HEK293 (cell line): ENCODE measurements at regions not wholly inside any gene's neighbourhood (a gene's known extent, or its start where the extent isn't known, plus 50 kb on each side); places are given as distances from the start of the nearest gene placed in this dataset.

Source experiments
- CTCF ChIA-PET: fragments of 350-600 bp; formaldehyde crosslinking; extraction: SDS; loops from one replicate; lab custom pipeline; 2021; ENCODE audit warnings: antibody characterized with exemption; lab: Yijun Ruan, JAX
- POLR2A ChIA-PET: fragments of 300-600 bp; formaldehyde crosslinking; extraction: SDS; loops from one replicate; lab custom pipeline; 2020; ENCODE audit warnings: antibody characterized with exemption, inconsistent platforms; lab: Yijun Ruan, JAX
- H3K27ac ChIP-seq: fragments of 200-500 bp; sonication (Bioruptor generic); 2 replicates; pipeline ENCODE4 v1.5.1; 2014; ENCODE audit warnings: low read depth, low read length, control low read depth, inconsistent platforms; ENCODE audit errors: extremely low read depth
- H3K36me3 ChIP-seq, 2 experiments: fragments of 200-500 bp in 1 of 2; sonication (Bioruptor generic) in 1 of 2; 1 replicate in 1 of 2; 2 replicates in 1 of 2; pipeline ENCODE4 v1.5.1; 2014 to 2017; ENCODE audit warnings: inconsistent platforms in 2 of 2, low read length in 2 of 2; ENCODE audit not compliant: control insufficient read depth in 2 of 2, insufficient read depth in 1 of 2
- H3K4me1 ChIP-seq: fragments of 200-500 bp; sonication (Bioruptor generic); 2 replicates; pipeline ENCODE4 v1.5.1; 2014; ENCODE audit warnings: mild to moderate bottlenecking, low read length, inconsistent platforms; ENCODE audit not compliant: control insufficient read depth, insufficient read depth
- H3K4me3 ChIP-seq: 2 replicates; pipeline ENCODE4 v1.5.1; 2011; ENCODE audit warnings: low read depth, mild to moderate bottlenecking, control low read depth, low read length, moderate library complexity
- H3K9me3 ChIP-seq: fragments of 200-500 bp; sonication (Bioruptor generic); 2 replicates; pipeline ENCODE4 v1.5.1; 2014; ENCODE audit warnings: low read depth, low read length, inconsistent platforms; ENCODE audit not compliant: control insufficient read depth, insufficient read depth
- GLIS1 ChIP-seq: fragments of 450-650 bp; formaldehyde crosslinking; IDR thresholded peaks from 2 replicates; pipeline ENCODE4 v1.5.1; 2016; ENCODE audit warnings: missing biosample characterization, missing genetic modification characterization
- HOXA7 ChIP-seq: sonication (generic); formaldehyde crosslinking; IDR thresholded peaks from 2 replicates; pipeline ENCODE4 v1.8.1; 2022; ENCODE audit warnings: missing genetic modification reagents, borderline replicate concordance
- PRDM2 ChIP-seq: fragments of 450-650 bp; formaldehyde crosslinking; IDR thresholded peaks from 2 replicates; pipeline ENCODE4 v1.5.1; 2016; ENCODE audit warnings: missing biosample characterization, missing genetic modification characterization, borderline replicate concordance
- SALL2 ChIP-seq: fragments of 450-650 bp; formaldehyde crosslinking; IDR thresholded peaks from 2 replicates; pipeline ENCODE4 v1.5.0; 2017; ENCODE audit warnings: missing biosample characterization, mild to moderate bottlenecking, missing genetic modification characterization, borderline replicate concordance
- SETDB1 ChIP-seq: IDR thresholded peaks from one replicate; pipeline ENCODE4 v1.6.1; 2017; ENCODE audit warnings: mild to moderate bottlenecking, low read length, moderate library complexity, mixed read lengths; ENCODE audit not compliant: insufficient read length
- ZNF175 ChIP-seq: fragments of 450-650 bp; formaldehyde crosslinking; IDR thresholded peaks from 2 replicates; pipeline ENCODE4 v1.5.1; 2016; ENCODE audit warnings: missing biosample characterization, missing genetic modification characterization
- ZNF184 ChIP-seq: fragments of 450-650 bp; IDR thresholded peaks from 2 replicates; pipeline ENCODE4 v1.5.1; 2018; ENCODE audit warnings: missing biosample characterization, mild to moderate bottlenecking, missing genetic modification characterization
- ZNF202 ChIP-seq: fragments of 450-650 bp; formaldehyde crosslinking; IDR thresholded peaks from 2 replicates; pipeline ENCODE4 v1.5.1; 2016; ENCODE audit warnings: missing biosample characterization, missing genetic modification characterization, borderline replicate concordance
- ZNF266 ChIP-seq: fragments of 450-650 bp; formaldehyde crosslinking; IDR thresholded peaks from 2 replicates; pipeline ENCODE4 v1.5.1; 2016; ENCODE audit warnings: missing biosample characterization, missing genetic modification characterization, low read depth
- ZNF366 ChIP-seq: fragments of 450-650 bp; formaldehyde crosslinking; conservative IDR thresholded peaks from 2 replicates; pipeline ENCODE4 v1.5.1; 2016; ENCODE audit warnings: missing biosample characterization, missing genetic modification characterization
- ZNF529 ChIP-seq: fragments of 450-650 bp; formaldehyde crosslinking; IDR thresholded peaks from 2 replicates; pipeline ENCODE4 v1.5.1; 2017; ENCODE audit warnings: missing genetic modification characterization, missing biosample characterization; ENCODE audit not compliant: insufficient replicate concordance
- ZNF555 ChIP-seq: fragments of 450-650 bp; formaldehyde crosslinking; conservative IDR thresholded peaks from 2 replicates; pipeline ENCODE4 v1.5.1; 2017; ENCODE audit warnings: missing biosample characterization, mild to moderate bottlenecking, missing genetic modification characterization, inconsistent platforms
- ZNF561 ChIP-seq: fragments of 450-650 bp; IDR thresholded peaks from 2 replicates; pipeline ENCODE4 v1.5.1; 2018; ENCODE audit warnings: missing biosample characterization, missing genetic modification characterization, borderline replicate concordance
- ZNF580 ChIP-seq: fragments of 450-650 bp; formaldehyde crosslinking; IDR thresholded peaks from 2 replicates; pipeline ENCODE4 v1.5.1; 2016; ENCODE audit warnings: missing biosample characterization, missing genetic modification characterization
- ZNF623 ChIP-seq: fragments of 450-650 bp; formaldehyde crosslinking; IDR thresholded peaks from 2 replicates; pipeline ENCODE4 v1.5.1; 2016; ENCODE audit warnings: missing biosample characterization, missing genetic modification characterization
- ZNF645 ChIP-seq: fragments of 450-650 bp; formaldehyde crosslinking; IDR thresholded peaks from 2 replicates; pipeline ENCODE4; 2016; ENCODE audit warnings: missing biosample characterization, missing genetic modification characterization
- ZNF830 ChIP-seq: fragments of 450-650 bp; IDR thresholded peaks from 2 replicates; pipeline ENCODE4 v1.5.0; 2018; ENCODE audit warnings: missing biosample characterization, missing genetic modification characterization, low read depth, mild to moderate bottlenecking, moderate library complexity

GRCh38 chr18:4906856-4907255, 290.2 kb downstream of the AKAIN1 start (continued):
- no peak for TF ChIP-seq PRDM2 (tag by site-specific recombination)
- TF ChIP-seq ZNF830: no peak
- TF ChIP-seq ZNF555 (tag by site-specific recombination): no peak
- no peak for TF ChIP-seq HOXA7 (CRISPR knock-in tag)
- no peak for TF ChIP-seq ZNF366 (tag by site-specific recombination)
- TF ChIP-seq ZNF266 (tag by site-specific recombination): no peak
- TF ChIP-seq ZNF175 (tag by site-specific recombination): no peak
- no peak for TF ChIP-seq SALL2 (tag by site-specific recombination)
- no peak for TF ChIP-seq ZNF623 (tag by site-specific recombination)
- TF ChIP-seq ZNF529 (tag by site-specific recombination): no peak
- no peak for TF ChIP-seq ZNF561
- no peak for TF ChIP-seq ZNF202 (tag by site-specific recombination)
- TF ChIP-seq ZNF184 (tag by site-specific recombination): no peak

GRCh38 chr18:4888251-4889040, 308.6 kb downstream of the AKAIN1 start:
- TF ChIP-seq ZNF645 (tag by site-specific recombination): no peak
- TF ChIP-seq GLIS1 (tag by site-specific recombination): no peak
- no peak for TF ChIP-seq ZNF580 (tag by site-specific recombination)
- no peak for TF ChIP-seq SETDB1
- Histone ChIP-seq H3K9me3 (no peaks in the 10 kb centered on the region), H3K4me1 (no peaks in the 10 kb centered on the region), H3K36me3 (no peaks in the 10 kb centered on the region), H3K4me3 (no peak overlapping the region), H3K27ac (no peak overlapping the region)
- POLR2A ChIA-PET: no interaction called here
- CTCF ChIA-PET: no interaction called here
